ENCODE measurements at regions not wholly inside any gene's neighbourhood (a gene's known extent, or its start where the extent isn't known, plus 50 kb on each side); places are given as distances from the start of the nearest gene placed in this dataset.

DNA sequence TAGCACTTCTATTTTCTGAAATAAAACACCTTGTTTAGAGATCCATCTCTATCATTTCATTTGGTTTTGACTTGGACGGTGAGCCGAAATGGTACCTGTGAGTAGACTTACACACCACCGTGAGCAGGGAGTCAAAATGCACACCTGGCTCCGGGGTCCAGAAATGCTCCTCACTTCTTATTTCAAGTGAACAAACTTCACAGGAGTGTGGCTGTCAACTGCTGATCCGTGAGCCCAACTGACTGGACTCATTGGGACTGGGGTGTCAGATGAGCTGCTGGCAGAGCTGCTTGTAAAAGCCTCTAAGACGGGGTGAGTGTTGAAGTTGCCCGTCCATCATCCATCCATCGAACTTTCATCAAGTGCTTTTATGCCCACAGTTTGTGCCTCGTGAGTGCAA lies 435.5 kb downstream of the GLRX3 start:
- no peaks in the 10 kb centered on the region for H3K9me3 ChIP-seq
- WGBS (ENCODE audit: insufficient coverage): 96% methylated on average over 5 of the region's 9 CpGs
- DNase-seq (no peak), ATAC-seq (replicated peaks in 1 of 4) (no peak)
- no peaks in the 10 kb centered on the region for H3K36me3 Mint-ChIP-seq
- no peaks in the 10 kb centered on the region for H3K4me1 ChIP-seq (ENCODE audit: control insufficient read depth in 1 of 2, extremely low read depth in 1 of 2, insufficient read depth in 2 of 2, low read length in 2 of 2)
- H3K27ac Mint-ChIP-seq: no peak overlapping the region
- peaks cover 0 to 10% of the 10 kb centered on the region in 2 donors for H3K27me3 Mint-ChIP-seq
- no peak overlapping the region for H3K4me3 ChIP-seq (ENCODE audit: control insufficient read depth in 1 of 2, extremely low read depth in 1 of 2, low read length in 1 of 2)
- no peak overlapping the region for H3K4me3 Mint-ChIP-seq
- peaks cover 0 to 9% (median 2%) of the 10 kb centered on the region in 3 donors for H3K9me3 Mint-ChIP-seq
- no peaks in the 10 kb centered on the region for H3K36me3 ChIP-seq (ENCODE audit: control insufficient read depth in 2 of 2, extremely low read depth in 1 of 2, insufficient read depth in 1 of 2, low read length in 1 of 2)
- H3K27me3 ChIP-seq (replicated peaks in 1 of 2; ENCODE audit: control insufficient read depth in 2 of 2, extremely low read depth in 1 of 2, insufficient read depth in 2 of 2, low read length in 1 of 2): no peaks in the 10 kb centered on the region
- ChIA-PET CTCF (no interaction called here), POLR2A (no interaction called here)
- no peaks in the 10 kb centered on the region for H3K4me1 Mint-ChIP-seq
- H3K27ac ChIP-seq (ENCODE audit: low read length): no peak overlapping the region

- Histone ChIP-seq H3K36me3 (ENCODE audit: control insufficient read depth in 2 of 2, extremely low read depth in 1 of 2, insufficient read depth in 1 of 2, low read length in 1 of 2) (no peaks in the 10 kb centered on the region), H3K27me3 (replicated peaks in 1 of 2; ENCODE audit: control insufficient read depth in 2 of 2, extremely low read depth in 1 of 2, insufficient read depth in 2 of 2, low read length in 1 of 2) (no peaks in the 10 kb centered on the region), H3K4me1 (ENCODE audit: control insufficient read depth in 1 of 2, extremely low read depth in 1 of 2, insufficient read depth in 2 of 2, low read length in 2 of 2) (no peaks in the 10 kb centered on the region), H3K27ac (ENCODE audit: low read length) (no peak overlapping the region), H3K4me3 (ENCODE audit: control insufficient read depth in 1 of 2, extremely low read depth in 1 of 2, low read length in 1 of 2) (no peak overlapping the region), H3K9me3 (no peaks in the 10 kb centered on the region)
- 71% methylated on average over 5 of the region's 6 CpGs for WGBS (ENCODE audit: insufficient coverage)
- Mint-ChIP-seq H3K36me3 (no peaks in the 10 kb centered on the region), H3K4me3 (no peak overlapping the region), H3K9me3 (peaks cover 0 to 9% (median 0%) of the 10 kb centered on the region in 3 donors), H3K27ac (no peak overlapping the region), H3K27me3 (peaks cover 0 to 10% of the 10 kb centered on the region in 2 donors), H3K4me1 (no peaks in the 10 kb centered on the region)
- ATAC-seq (replicated peaks in 1 of 4): no peak
- no peak for DNase-seq
- ChIA-PET CTCF (no interaction called here), POLR2A (no interaction called here)
Observed at GRCh38 chr10:130573446-130573845, 437.3 kb downstream of the GLRX3 start.

DNA sequence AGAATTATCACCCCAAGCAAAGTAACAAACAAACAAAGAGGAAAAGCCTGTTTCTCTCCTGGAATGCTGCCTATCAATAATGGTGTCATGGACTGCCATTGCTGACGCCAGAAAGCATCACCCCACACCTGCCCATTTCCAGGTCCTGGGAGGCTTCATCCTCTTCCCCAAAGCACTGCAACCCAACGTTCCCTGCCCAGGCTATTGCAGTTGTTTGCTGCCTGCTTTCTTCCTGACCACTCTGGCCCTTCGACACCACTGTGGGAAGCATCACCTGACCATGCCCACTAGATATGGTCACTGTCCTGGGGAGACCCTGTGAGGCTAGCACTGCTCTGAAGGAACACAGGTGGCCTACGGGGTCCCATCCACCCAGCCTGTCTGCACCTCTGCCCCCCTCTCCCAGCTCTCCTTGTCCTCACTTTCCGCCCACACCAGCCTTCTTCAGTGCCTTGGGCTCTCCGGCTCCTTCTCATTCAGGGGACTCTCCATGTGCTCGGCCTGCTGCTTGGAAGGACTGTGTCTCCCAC lies 439.6 kb downstream of the GLRX3 start:
- Histone ChIP-seq H3K4me1 (ENCODE audit: control insufficient read depth in 1 of 2, extremely low read depth in 1 of 2, insufficient read depth in 2 of 2, low read length in 2 of 2) (no peaks in the 10 kb centered on the region), H3K36me3 (ENCODE audit: control insufficient read depth in 2 of 2, extremely low read depth in 1 of 2, insufficient read depth in 1 of 2, low read length in 1 of 2) (no peaks in the 10 kb centered on the region), H3K4me3 (ENCODE audit: control insufficient read depth in 1 of 2, extremely low read depth in 1 of 2, low read length in 1 of 2) (no peak overlapping the region), H3K27me3 (replicated peaks in 1 of 2; ENCODE audit: control insufficient read depth in 2 of 2, extremely low read depth in 1 of 2, insufficient read depth in 2 of 2, low read length in 1 of 2) (peaks cover 0 to 4% of the 10 kb centered on the region in 2 experiments), H3K9me3 (no peaks in the 10 kb centered on the region), H3K27ac (ENCODE audit: low read length) (no peak overlapping the region)
- Mint-ChIP-seq H3K36me3 (no peaks in the 10 kb centered on the region), H3K27ac (no peak overlapping the region), H3K4me1 (no peaks in the 10 kb centered on the region), H3K27me3 (peaks cover 5 to 20% of the 10 kb centered on the region in 2 donors), H3K9me3 (peaks cover 0 to 9% (median 0%) of the 10 kb centered on the region in 3 donors), H3K4me3 (no peak overlapping the region)
- ATAC-seq (replicated peaks in 1 of 4) (no peak), DNase-seq (no peak)
- WGBS (ENCODE audit: insufficient coverage): 64% methylated on average over 6 of the region's 7 CpGs
- CTCF ChIA-PET: no interaction called here
- POLR2A ChIA-PET: no interaction called here

GRCh38 chr10:130576427-130576826 lies 440.2 kb downstream of the GLRX3 start:
- 82% methylated on average over 5 of the region's 8 CpGs for WGBS (ENCODE audit: insufficient coverage)
- Mint-ChIP-seq H3K36me3 (no peaks in the 10 kb centered on the region), H3K4me3 (no peak overlapping the region), H3K4me1 (no peaks in the 10 kb centered on the region), H3K27me3 (peaks cover 5 to 23% of the 10 kb centered on the region in 2 donors), H3K9me3 (peaks cover 0 to 9% (median 0%) of the 10 kb centered on the region in 3 donors), H3K27ac (no peak overlapping the region)
- no peak for ATAC-seq (replicated peaks in 1 of 4)
- H3K27me3 ChIP-seq (replicated peaks in 1 of 2; ENCODE audit: control insufficient read depth in 2 of 2, extremely low read depth in 1 of 2, insufficient read depth in 2 of 2, low read length in 1 of 2): peaks cover 0 to 4% of the 10 kb centered on the region in 2 experiments
- no peaks in the 10 kb centered on the region for H3K36me3 ChIP-seq (ENCODE audit: control insufficient read depth in 2 of 2, extremely low read depth in 1 of 2, insufficient read depth in 1 of 2, low read length in 1 of 2)
- ChIA-PET POLR2A (no interaction called here), CTCF (no interaction called here)
- no peak overlapping the region for H3K27ac ChIP-seq (ENCODE audit: low read length)
- no peak overlapping the region for H3K4me3 ChIP-seq (ENCODE audit: control insufficient read depth in 1 of 2, extremely low read depth in 1 of 2, low read length in 1 of 2)
- H3K9me3 ChIP-seq: no peaks in the 10 kb centered on the region
- H3K4me1 ChIP-seq (ENCODE audit: control insufficient read depth in 1 of 2, extremely low read depth in 1 of 2, insufficient read depth in 2 of 2, low read length in 2 of 2): no peaks in the 10 kb centered on the region
- no peak for DNase-seq

DNA sequence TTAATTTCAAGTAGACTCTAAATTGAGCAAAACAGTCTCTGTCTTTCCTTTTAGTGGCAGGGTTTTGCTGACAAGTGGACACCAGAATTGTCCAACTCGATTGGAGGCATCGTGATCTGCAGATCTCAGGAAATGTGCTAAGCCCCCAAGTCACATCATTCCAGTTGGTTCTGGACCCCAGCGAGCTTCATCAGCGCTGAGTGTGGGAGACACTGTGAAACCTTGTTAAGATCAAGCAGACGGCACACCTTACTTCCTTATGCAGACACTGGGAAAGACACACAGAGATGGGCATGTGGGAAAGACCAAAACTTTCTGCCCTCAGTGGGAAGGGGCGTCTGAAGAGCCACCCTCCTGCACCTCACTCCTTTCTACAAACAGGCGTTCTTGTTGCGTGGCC lies 440.8 kb downstream of the GLRX3 start:
- no peak overlapping the region for H3K27ac Mint-ChIP-seq
- H3K4me3 Mint-ChIP-seq: no peak overlapping the region
- POLR2A ChIA-PET: no interaction called here
- peaks cover 0 to 9% (median 0%) of the 10 kb centered on the region in 3 donors for H3K9me3 Mint-ChIP-seq
- Histone ChIP-seq H3K36me3 (ENCODE audit: control insufficient read depth in 2 of 2, extremely low read depth in 1 of 2, insufficient read depth in 1 of 2, low read length in 1 of 2) (no peaks in the 10 kb centered on the region), H3K4me1 (ENCODE audit: control insufficient read depth in 1 of 2, extremely low read depth in 1 of 2, insufficient read depth in 2 of 2, low read length in 2 of 2) (no peaks in the 10 kb centered on the region), H3K4me3 (ENCODE audit: control insufficient read depth in 1 of 2, extremely low read depth in 1 of 2, low read length in 1 of 2) (no peak overlapping the region), H3K27me3 (replicated peaks in 1 of 2; ENCODE audit: control insufficient read depth in 2 of 2, extremely low read depth in 1 of 2, insufficient read depth in 2 of 2, low read length in 1 of 2) (peaks cover 0 to 4% of the 10 kb centered on the region in 2 experiments), H3K9me3 (no peaks in the 10 kb centered on the region), H3K27ac (ENCODE audit: low read length) (no peak overlapping the region)
- DNase-seq: no peak
- H3K27me3 Mint-ChIP-seq: peaks cover 5 to 23% of the 10 kb centered on the region in 2 donors
- 86% methylated on average over 3 of the region's 8 CpGs for WGBS (ENCODE audit: insufficient coverage)
- H3K4me1 Mint-ChIP-seq: no peaks in the 10 kb centered on the region
- H3K36me3 Mint-ChIP-seq: no peaks in the 10 kb centered on the region
- ATAC-seq (replicated peaks in 1 of 4): no peak
- CTCF ChIA-PET: no interaction called here

- Histone ChIP-seq H3K27me3 (replicated peaks in 1 of 2; ENCODE audit: control insufficient read depth in 2 of 2, extremely low read depth in 1 of 2, insufficient read depth in 2 of 2, low read length in 1 of 2) (peaks cover 0 to 4% of the 10 kb centered on the region in 2 experiments), H3K36me3 (ENCODE audit: control insufficient read depth in 2 of 2, extremely low read depth in 1 of 2, insufficient read depth in 1 of 2, low read length in 1 of 2) (no peaks in the 10 kb centered on the region), H3K9me3 (no peaks in the 10 kb centered on the region), H3K4me3 (ENCODE audit: control insufficient read depth in 1 of 2, extremely low read depth in 1 of 2, low read length in 1 of 2) (no peak overlapping the region), H3K27ac (ENCODE audit: low read length) (no peak overlapping the region), H3K4me1 (ENCODE audit: control insufficient read depth in 1 of 2, extremely low read depth in 1 of 2, insufficient read depth in 2 of 2, low read length in 2 of 2) (no peaks in the 10 kb centered on the region)
- 80% methylated on average over 1 of the region's 11 CpGs for WGBS (ENCODE audit: insufficient coverage)
- Mint-ChIP-seq H3K4me1 (no peaks in the 10 kb centered on the region), H3K9me3 (peaks cover 0 to 3% (median 0%) of the 10 kb centered on the region in 3 donors), H3K27me3 (peaks cover 5 to 20% of the 10 kb centered on the region in 2 donors), H3K4me3 (no peak overlapping the region), H3K27ac (no peak overlapping the region), H3K36me3 (no peaks in the 10 kb centered on the region)
- ChIA-PET CTCF (no interaction called here), POLR2A (no interaction called here)
- ATAC-seq (replicated peaks in 1 of 4): no peak
- DNase-seq: no peak
Observed at GRCh38 chr10:130578532-130579289, 442.5 kb downstream of the GLRX3 start.

All from T-cell (primary cell).